Fibroblast of lung (primary cell): ENCODE measurements at regions not wholly inside any gene's neighbourhood (a gene's known extent, or its start where the extent isn't known, plus 50 kb on each side); places are given as distances from the start of the nearest gene placed in this dataset.

Source experiments
- DNase-seq, 2 donors: peaks; one replicate each; pipeline versions ENCODE4 v3.0.0 to v3.0.0-alpha.2; 2010; ENCODE audit warnings: low read depth in 2 of 2
- H2AFZ ChIP-seq: 2 replicates; pipeline ENCODE4 v1.5.1; 2012; ENCODE audit warnings: low read length, control low read depth, inconsistent platforms
- H3K27ac ChIP-seq: 2 replicates; pipeline ENCODE4 v1.5.1; 2011; ENCODE audit warnings: low read length, control low read depth; ENCODE audit not compliant: insufficient read depth
- H3K27me3 ChIP-seq: 2 replicates; pipeline ENCODE4 v1.5.1; 2011; ENCODE audit warnings: mild to moderate bottlenecking, low read length; ENCODE audit not compliant: control insufficient read depth, insufficient read depth
- H3K36me3 ChIP-seq: 2 replicates; pipeline ENCODE4 v1.5.1; 2011; ENCODE audit warnings: low read length; ENCODE audit not compliant: control insufficient read depth, insufficient read depth
- H3K4me1 ChIP-seq: 2 replicates; pipeline ENCODE4 v1.5.1; 2011; ENCODE audit warnings: low read length; ENCODE audit not compliant: control insufficient read depth, insufficient read depth; ENCODE audit errors: extremely low read depth
- H3K4me2 ChIP-seq: 2 replicates; pipeline ENCODE4 v1.5.1; 2011; ENCODE audit warnings: low read length, control low read depth; ENCODE audit not compliant: insufficient read depth; ENCODE audit errors: extremely low read depth
- H3K4me3 ChIP-seq, 4 experiments: fragments of 200-600 bp in 1 of 4; sonication (generic) in 1 of 4; replicated peaks in 1 of 4; 2 replicates each; pipeline ENCODE4 v1.5.1; 2011 to 2016; ENCODE audit warnings: low read length in 4 of 4, low read depth in 3 of 4, mild to moderate bottlenecking in 3 of 4, control low read depth in 2 of 4, inconsistent platforms in 1 of 4, mixed read lengths in 1 of 4; ENCODE audit not compliant: insufficient read depth in 1 of 4; ENCODE audit errors: control extremely low read depth in 1 of 4
- H3K79me2 ChIP-seq: 2 replicates; pipeline ENCODE4 v1.5.1; 2012; ENCODE audit warnings: mild to moderate bottlenecking, low read length, inconsistent platforms; ENCODE audit not compliant: control insufficient read depth, insufficient read depth
- H3K9ac ChIP-seq: 2 replicates; pipeline ENCODE4 v1.5.1; 2011; ENCODE audit warnings: mild to moderate bottlenecking, low read length, control low read depth; ENCODE audit not compliant: insufficient read depth
- H3K9me3 ChIP-seq: 2 replicates; pipeline ENCODE4 v1.5.1; 2012; ENCODE audit warnings: low read depth, low read length; ENCODE audit not compliant: control insufficient read depth, insufficient read depth
- H4K20me1 ChIP-seq: 2 replicates; pipeline ENCODE4 v1.5.1; 2011; ENCODE audit warnings: low read length; ENCODE audit not compliant: control insufficient read depth, insufficient read depth; ENCODE audit errors: extremely low read depth
- EZH2 ChIP-seq: IDR thresholded peaks from 2 replicates; pipeline ENCODE4 v1.5.1; 2012; ENCODE audit warnings: low read length, control low read depth, mild to moderate bottlenecking; ENCODE audit errors: missing control alignments
- TF ChIP-seq, protein P1 (sequence below), 2 donors: IDR thresholded peaks in 1 of 2; conservative IDR thresholded peaks in 1 of 2; 1 replicate in 1 of 2; 2 replicates in 1 of 2; pipeline ENCODE4 v1.5.1; 2011 to 2012; ENCODE audit warnings: low read length in 2 of 2, control low read depth in 1 of 2, inconsistent platforms in 1 of 2, low read depth in 1 of 2, mild to moderate bottlenecking in 1 of 2

- H3K27me3 ChIP-seq = no peaks in the 10 kb centered on the region
- H2AFZ ChIP-seq = no peak overlapping the region
- no peak overlapping the region for H3K9ac ChIP-seq
- H3K27ac ChIP-seq = no peak overlapping the region
- H3K4me3 ChIP-seq = no peak overlapping the region
- no peaks in the 10 kb centered on the region for H4K20me1 ChIP-seq
- H3K36me3 ChIP-seq = no peaks in the 10 kb centered on the region
- no peak overlapping the region for H3K4me2 ChIP-seq
- TF ChIP-seq EZH2 = no peak
- TF ChIP-seq, protein P1, sequence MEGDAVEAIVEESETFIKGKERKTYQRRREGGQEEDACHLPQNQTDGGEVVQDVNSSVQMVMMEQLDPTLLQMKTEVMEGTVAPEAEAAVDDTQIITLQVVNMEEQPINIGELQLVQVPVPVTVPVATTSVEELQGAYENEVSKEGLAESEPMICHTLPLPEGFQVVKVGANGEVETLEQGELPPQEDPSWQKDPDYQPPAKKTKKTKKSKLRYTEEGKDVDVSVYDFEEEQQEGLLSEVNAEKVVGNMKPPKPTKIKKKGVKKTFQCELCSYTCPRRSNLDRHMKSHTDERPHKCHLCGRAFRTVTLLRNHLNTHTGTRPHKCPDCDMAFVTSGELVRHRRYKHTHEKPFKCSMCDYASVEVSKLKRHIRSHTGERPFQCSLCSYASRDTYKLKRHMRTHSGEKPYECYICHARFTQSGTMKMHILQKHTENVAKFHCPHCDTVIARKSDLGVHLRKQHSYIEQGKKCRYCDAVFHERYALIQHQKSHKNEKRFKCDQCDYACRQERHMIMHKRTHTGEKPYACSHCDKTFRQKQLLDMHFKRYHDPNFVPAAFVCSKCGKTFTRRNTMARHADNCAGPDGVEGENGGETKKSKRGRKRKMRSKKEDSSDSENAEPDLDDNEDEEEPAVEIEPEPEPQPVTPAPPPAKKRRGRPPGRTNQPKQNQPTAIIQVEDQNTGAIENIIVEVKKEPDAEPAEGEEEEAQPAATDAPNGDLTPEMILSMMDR (conservative IDR thresholded peaks at IDR 0.05 in 1 of 2, IDR thresholded peaks at IDR 0.05 in 1 of 2; ENCODE audit: low read depth in 1 of 2, low read length in 2 of 2) = no peak
- H3K9me3 ChIP-seq = no peaks in the 10 kb centered on the region
- no peak for DNase-seq
- H3K79me2 ChIP-seq = no peaks in the 10 kb centered on the region
- no peaks in the 10 kb centered on the region for H3K4me1 ChIP-seq
Measured at GRCh38 chr5:100755435-100755834, 147.6 kb downstream of the ST8SIA4 start.
